Esophagus muscularis mucosa (tissue), 4 donors: ENCODE measurements at regions not wholly inside any gene's neighbourhood (a gene's known extent, or its start where the extent isn't known, plus 50 kb on each side); places are given as distances from the start of the nearest gene placed in this dataset.

Experiments
- DNase-seq: peaks from one replicate; pipeline ENCODE4 v3.0.0-alpha.2; 2017; ENCODE audit errors: extremely low spot score
- H3K27ac ChIP-seq, 4 donors: fragments of 200-600 bp; sonication (generic); replicated peaks in 1 of 4; 1 replicate in 3 of 4; 2 replicates in 1 of 4; pipeline ENCODE4 v1.5.1; 2016 to 2019; ENCODE audit warnings: mild to moderate bottlenecking in 1 of 4
- H3K27me3 ChIP-seq, 4 donors: fragments of 200-600 bp; sonication (generic); one replicate each; pipeline versions ENCODE4 v1.5.1 to v1.6.0; 2016 to 2019
- H3K36me3 ChIP-seq, 4 donors: fragments of 200-600 bp; sonication (generic); one replicate each; pipeline ENCODE4 v1.5.1; 2016 to 2019
- H3K4me1 ChIP-seq, 4 donors: fragments of 200-600 bp; sonication (generic); one replicate each; pipeline ENCODE4 v1.5.1; 2016 to 2019
- H3K4me3 ChIP-seq, 4 donors: fragments of 200-600 bp; sonication (generic); 1 replicate in 2 of 4; 2 replicates in 2 of 4; pipeline ENCODE4 v1.5.1; 2016 to 2019; ENCODE audit warnings: mild to moderate bottlenecking in 4 of 4, moderate library complexity in 1 of 4
- H3K9me3 ChIP-seq, 4 donors: fragments of 200-600 bp; sonication (generic); 1 replicate in 3 of 4; 2 replicates in 1 of 4; pipeline ENCODE4 v1.5.1; 2016 to 2019
- EP300 ChIP-seq: sonication (generic); formaldehyde crosslinking; IDR thresholded peaks from one replicate; pipeline ENCODE4 v1.6.1; 2017; ENCODE audit warnings: antibody characterized with exemption
- POLR2A ChIP-seq: fragments of 450-650 bp; IDR thresholded peaks from one replicate; pipeline ENCODE4 v1.6.1; 2017; ENCODE audit warnings: antibody characterized with exemption, moderate library complexity, mild to moderate bottlenecking, low read depth
- POLR2AphosphoS5 ChIP-seq, 2 donors: sonication (generic); formaldehyde crosslinking; IDR thresholded peaks; one replicate each; pipeline ENCODE4 v1.6.1; 2017; ENCODE audit warnings: antibody characterized with exemption in 2 of 2
- WGBS: methylation state at CpG from one replicate; pipeline ENCODE4 v1.1.5; 2018; 5-methylcytosine and 5-hydroxymethylcytosine counted together
- intact Hi-C: fragments of 100-400 bp; cut with DNase I; formaldehyde crosslinking; loops from one replicate; pipeline ENCODE4 v1.15.1; 2023
- TF ChIP-seq, protein P1 (sequence below), 3 experiments: fragments of 200-600 bp in 2 of 3; fragments of 450-650 bp in 1 of 3; sonication (generic) in 2 of 3; IDR thresholded peaks; one replicate each; pipeline ENCODE4 v1.5.1; 2017 to 2019; ENCODE audit warnings: antibody characterized with exemption in 3 of 3, mild to moderate bottlenecking in 2 of 3, moderate library complexity in 1 of 3

DNA sequence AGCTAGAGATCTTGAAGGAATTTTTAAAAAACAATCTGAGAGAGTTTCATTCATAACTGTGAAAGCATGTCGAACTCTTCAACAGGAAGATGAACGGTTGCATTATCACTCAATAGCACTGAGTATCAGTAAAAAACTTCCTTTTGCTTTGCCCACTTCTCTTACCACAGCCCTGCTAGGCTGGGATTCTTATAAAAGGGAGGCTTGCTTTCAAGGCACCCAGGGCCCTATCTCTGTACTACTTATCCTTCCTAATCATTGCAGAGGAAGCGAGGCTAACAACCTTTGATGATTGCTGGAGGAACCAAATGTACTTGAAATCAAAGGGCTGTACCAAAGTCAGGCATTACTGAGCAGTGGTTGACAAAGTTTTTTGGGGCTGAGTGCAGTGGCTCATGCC, 71.2 kb downstream of the SNRPE start:
- no peak overlapping the region for H3K27ac ChIP-seq
- H3K9me3 ChIP-seq, result no peaks in the 10 kb centered on the region
- no peak overlapping the region for H3K4me3 ChIP-seq
- intact Hi-C loops, result no loop called here
- WGBS, result 71% methylated on average over 3 of the region's 3 CpGs
- peaks cover 0 to 12% (median 0%) of the 10 kb centered on the region in 4 donors for H3K27me3 ChIP-seq
- H3K36me3 ChIP-seq, result no peaks in the 10 kb centered on the region
- TF ChIP-seq, protein P1, sequence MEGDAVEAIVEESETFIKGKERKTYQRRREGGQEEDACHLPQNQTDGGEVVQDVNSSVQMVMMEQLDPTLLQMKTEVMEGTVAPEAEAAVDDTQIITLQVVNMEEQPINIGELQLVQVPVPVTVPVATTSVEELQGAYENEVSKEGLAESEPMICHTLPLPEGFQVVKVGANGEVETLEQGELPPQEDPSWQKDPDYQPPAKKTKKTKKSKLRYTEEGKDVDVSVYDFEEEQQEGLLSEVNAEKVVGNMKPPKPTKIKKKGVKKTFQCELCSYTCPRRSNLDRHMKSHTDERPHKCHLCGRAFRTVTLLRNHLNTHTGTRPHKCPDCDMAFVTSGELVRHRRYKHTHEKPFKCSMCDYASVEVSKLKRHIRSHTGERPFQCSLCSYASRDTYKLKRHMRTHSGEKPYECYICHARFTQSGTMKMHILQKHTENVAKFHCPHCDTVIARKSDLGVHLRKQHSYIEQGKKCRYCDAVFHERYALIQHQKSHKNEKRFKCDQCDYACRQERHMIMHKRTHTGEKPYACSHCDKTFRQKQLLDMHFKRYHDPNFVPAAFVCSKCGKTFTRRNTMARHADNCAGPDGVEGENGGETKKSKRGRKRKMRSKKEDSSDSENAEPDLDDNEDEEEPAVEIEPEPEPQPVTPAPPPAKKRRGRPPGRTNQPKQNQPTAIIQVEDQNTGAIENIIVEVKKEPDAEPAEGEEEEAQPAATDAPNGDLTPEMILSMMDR (IDR thresholded peaks at IDR 0.05), result no peak
- TF ChIP-seq POLR2AphosphoS5 (IDR thresholded peaks at IDR 0.05), result no peak
- TF ChIP-seq POLR2A, result no peak
- no peak for TF ChIP-seq EP300
- H3K4me1 ChIP-seq, result no peaks in the 10 kb centered on the region
- no peak for DNase-seq

- WGBS, result 67% methylated on average over 3 of the region's 3 CpGs
Observed at GRCh38 chr1:203934027-203934426, 72.6 kb downstream of the SNRPE start.

DNA sequence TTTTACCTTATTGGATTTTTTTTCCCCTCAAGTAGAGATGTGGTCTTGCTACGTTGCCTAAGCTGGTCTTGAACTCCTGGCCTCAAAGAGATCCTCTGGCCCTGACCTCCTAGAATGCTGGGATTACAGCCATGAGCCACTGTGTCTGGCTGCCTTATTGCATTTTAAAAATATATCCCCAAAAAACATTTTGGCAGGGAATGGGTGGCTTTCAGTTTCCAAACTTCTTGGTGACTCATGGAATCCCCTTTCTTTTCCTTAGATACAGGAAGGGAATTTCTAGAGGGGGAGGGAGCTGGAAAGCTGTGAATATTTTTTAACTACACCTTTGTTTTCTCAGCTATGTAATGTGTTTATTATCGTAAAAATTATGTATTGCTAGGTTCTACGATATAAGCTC, 73.3 kb downstream of the SNRPE start:
- DNase-seq, result no peak
- no peak for TF ChIP-seq POLR2A
- no peak for TF ChIP-seq POLR2AphosphoS5 (IDR thresholded peaks at IDR 0.05)
- TF ChIP-seq EP300, result no peak
- TF ChIP-seq, protein P1 (IDR thresholded peaks at IDR 0.05), result no peak
- H3K27ac ChIP-seq, result no peak overlapping the region
- H3K9me3 ChIP-seq, result no peaks in the 10 kb centered on the region
- H3K4me3 ChIP-seq, result no peak overlapping the region
- WGBS, result 66% methylated on average over 3 of the region's 3 CpGs
- H3K4me1 ChIP-seq, result no peaks in the 10 kb centered on the region
- H3K27me3 ChIP-seq, result peaks cover 0 to 15% (median 0%) of the 10 kb centered on the region in 4 donors
- intact Hi-C loops, result no loop called here
- no peaks in the 10 kb centered on the region for H3K36me3 ChIP-seq

More at GRCh38 chr1:203934027-203934426, 72.6 kb downstream of the SNRPE start:
- Histone ChIP-seq H3K27ac (no peak overlapping the region), H3K27me3 (peaks cover 0 to 12% (median 0%) of the 10 kb centered on the region in 4 donors), H3K36me3 (no peaks in the 10 kb centered on the region), H3K4me1 (no peaks in the 10 kb centered on the region), H3K9me3 (no peaks in the 10 kb centered on the region), H3K4me3 (no peak overlapping the region)
- intact Hi-C loops, result no loop called here
- DNase-seq, result no peak
- TF ChIP-seq POLR2A (no peak), POLR2AphosphoS5 (IDR thresholded peaks at IDR 0.05) (no peak), EP300 (no peak)
- TF ChIP-seq, protein P1 (IDR thresholded peaks at IDR 0.05), result no peak

DNA sequence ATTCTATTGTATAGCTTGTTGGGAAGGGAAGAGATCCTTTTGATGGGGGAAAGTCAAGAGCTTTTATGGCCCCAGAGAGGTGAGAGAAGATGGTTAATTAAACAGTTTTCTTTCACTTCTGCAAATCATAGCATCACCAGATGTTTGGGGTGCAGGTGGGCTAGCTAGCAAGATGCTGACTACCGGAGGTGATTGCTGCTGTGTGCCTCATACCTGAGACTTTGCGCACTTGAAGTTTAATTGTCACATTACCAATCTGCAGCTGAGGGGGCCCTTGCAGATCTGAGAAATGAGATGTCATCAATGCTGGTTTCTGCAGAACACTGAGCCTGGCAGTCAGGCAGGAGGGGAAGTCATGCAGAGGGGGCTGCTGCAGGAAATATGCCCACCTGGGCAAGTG, 73.9 kb downstream of the SNRPE start:
- TF ChIP-seq POLR2AphosphoS5 (IDR thresholded peaks at IDR 0.05), result no peak
- no peak for TF ChIP-seq POLR2A
- TF ChIP-seq, protein P1 (IDR thresholded peaks at IDR 0.05), result no peak
- TF ChIP-seq EP300, result no peak
- intact Hi-C loops, result no loop called here
- no peaks in the 10 kb centered on the region for H3K36me3 ChIP-seq
- H3K27me3 ChIP-seq, result peaks cover 0 to 15% (median 0%) of the 10 kb centered on the region in 4 donors
- no peaks in the 10 kb centered on the region for H3K9me3 ChIP-seq
- no peaks in the 10 kb centered on the region for H3K4me1 ChIP-seq
- no peak overlapping the region for H3K4me3 ChIP-seq
- H3K27ac ChIP-seq, result no peak overlapping the region
- 96% methylated on average over 2 of the region's 2 CpGs for WGBS
- DNase-seq, result no peak

DNA sequence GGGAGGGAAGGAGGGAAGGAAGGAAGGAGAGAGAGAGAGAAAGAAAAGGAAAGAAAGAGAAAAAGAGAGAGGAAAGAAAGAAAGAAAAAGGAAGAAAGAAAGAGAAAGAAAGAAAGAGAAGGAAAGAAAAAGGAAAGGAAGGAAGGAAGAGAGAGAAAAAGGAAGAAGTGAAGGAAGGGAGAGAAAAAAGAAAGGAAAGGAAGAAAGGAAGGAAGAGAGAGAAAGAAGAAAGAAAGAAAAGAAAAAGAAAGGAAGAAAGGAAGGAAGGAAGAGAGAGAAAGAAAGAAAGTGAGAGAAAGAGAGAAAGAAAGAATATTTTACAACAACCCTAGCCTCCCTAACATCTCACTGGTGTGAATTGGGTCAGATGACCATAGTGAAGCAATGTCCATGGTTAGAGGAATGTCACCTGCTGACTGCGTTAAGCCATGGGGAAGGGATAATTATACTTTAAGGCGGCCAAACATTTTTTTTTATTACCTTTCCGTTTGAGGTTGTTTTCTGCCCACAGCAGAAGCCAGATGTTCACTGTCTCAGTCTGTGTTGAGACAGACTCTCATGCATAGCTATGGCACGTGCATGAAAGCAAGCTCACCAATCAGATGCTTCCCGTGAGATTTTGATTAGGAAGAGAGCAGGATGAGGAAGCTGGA, 76.4 kb downstream of the SNRPE start:
- DNase-seq, result no peak
- Histone ChIP-seq H3K4me3 (no peak overlapping the region), H3K27me3 (peaks cover 0 to 15% (median 0%) of the 10 kb centered on the region in 4 donors), H3K4me1 (no peaks in the 10 kb centered on the region), H3K9me3 (no peaks in the 10 kb centered on the region), H3K36me3 (no peaks in the 10 kb centered on the region), H3K27ac (no peak overlapping the region)
- TF ChIP-seq EP300 (no peak), POLR2AphosphoS5 (IDR thresholded peaks at IDR 0.05) (no peak), POLR2A (no peak)
- TF ChIP-seq, protein P1 (IDR thresholded peaks at IDR 0.05), result no peak
- intact Hi-C loops, result no loop called here
- WGBS, result 37% methylated on average over 5 of the region's 5 CpGs
